AG09319 (cell line): ENCODE measurements at regions not wholly inside any gene's neighbourhood (a gene's known extent, or its start where the extent isn't known, plus 50 kb on each side); places are given as distances from the start of the nearest gene placed in this dataset.
A peak's percentile ranks its signal among the peaks of the same experiment; 100 is the strongest.
"Not testable (repeated sequence)": the region's sequence is repeated elsewhere in the genome, so short reads cannot be mapped to it uniquely, and the experiment has no call there.

Experiments used
- DNase-seq: peaks from one replicate; pipeline ENCODE4 v3.0.0-alpha.2; 2010; ENCODE audit warnings: low read depth; ENCODE audit errors: extremely low read depth
- TF ChIP-seq, protein P1 (sequence below): IDR thresholded peaks from 2 replicates; pipeline ENCODE4 v1.5.1; 2011; ENCODE audit warnings: low read depth, mild to moderate bottlenecking, inconsistent platforms, low read length, moderate library complexity

DNA sequence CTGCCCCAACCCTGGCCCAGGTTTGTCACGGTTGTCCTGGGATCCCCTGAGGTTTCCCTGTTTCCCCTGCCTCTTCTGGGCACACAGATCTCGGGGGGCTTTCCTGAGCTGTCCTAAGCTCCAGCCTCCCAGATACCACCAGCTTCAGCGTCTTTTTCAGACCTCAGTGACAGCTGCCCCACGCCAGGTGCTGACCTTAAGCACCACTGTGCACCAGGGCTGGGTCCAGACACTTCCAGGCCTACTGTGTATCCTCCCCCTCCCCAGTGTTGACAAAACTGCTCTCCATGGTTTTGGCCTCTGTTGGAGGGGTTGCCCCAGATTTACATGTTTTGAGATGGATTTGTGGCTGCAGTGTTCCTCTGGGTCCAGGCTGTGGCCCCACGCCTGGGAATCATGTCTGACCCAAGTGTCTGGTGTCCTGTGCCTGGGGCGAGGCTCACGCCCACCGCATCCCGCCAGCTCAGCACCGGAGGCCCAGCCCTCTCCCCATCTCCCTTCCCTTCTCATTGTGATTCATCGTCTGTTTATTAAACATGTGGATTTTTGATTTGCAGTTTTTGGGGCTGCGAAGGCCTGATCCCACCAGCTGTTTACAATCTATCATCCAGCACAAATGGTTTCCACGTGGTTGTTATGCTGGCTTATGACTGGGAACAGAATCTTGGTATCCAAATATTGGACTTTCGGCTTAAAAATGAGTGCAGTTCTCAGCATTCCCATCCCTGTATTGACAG is 82.1 kb downstream of the METRNL start:
- peak; percentile 84 for DNase-seq
- TF ChIP-seq, protein P1, sequence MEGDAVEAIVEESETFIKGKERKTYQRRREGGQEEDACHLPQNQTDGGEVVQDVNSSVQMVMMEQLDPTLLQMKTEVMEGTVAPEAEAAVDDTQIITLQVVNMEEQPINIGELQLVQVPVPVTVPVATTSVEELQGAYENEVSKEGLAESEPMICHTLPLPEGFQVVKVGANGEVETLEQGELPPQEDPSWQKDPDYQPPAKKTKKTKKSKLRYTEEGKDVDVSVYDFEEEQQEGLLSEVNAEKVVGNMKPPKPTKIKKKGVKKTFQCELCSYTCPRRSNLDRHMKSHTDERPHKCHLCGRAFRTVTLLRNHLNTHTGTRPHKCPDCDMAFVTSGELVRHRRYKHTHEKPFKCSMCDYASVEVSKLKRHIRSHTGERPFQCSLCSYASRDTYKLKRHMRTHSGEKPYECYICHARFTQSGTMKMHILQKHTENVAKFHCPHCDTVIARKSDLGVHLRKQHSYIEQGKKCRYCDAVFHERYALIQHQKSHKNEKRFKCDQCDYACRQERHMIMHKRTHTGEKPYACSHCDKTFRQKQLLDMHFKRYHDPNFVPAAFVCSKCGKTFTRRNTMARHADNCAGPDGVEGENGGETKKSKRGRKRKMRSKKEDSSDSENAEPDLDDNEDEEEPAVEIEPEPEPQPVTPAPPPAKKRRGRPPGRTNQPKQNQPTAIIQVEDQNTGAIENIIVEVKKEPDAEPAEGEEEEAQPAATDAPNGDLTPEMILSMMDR, result no peak

DNA sequence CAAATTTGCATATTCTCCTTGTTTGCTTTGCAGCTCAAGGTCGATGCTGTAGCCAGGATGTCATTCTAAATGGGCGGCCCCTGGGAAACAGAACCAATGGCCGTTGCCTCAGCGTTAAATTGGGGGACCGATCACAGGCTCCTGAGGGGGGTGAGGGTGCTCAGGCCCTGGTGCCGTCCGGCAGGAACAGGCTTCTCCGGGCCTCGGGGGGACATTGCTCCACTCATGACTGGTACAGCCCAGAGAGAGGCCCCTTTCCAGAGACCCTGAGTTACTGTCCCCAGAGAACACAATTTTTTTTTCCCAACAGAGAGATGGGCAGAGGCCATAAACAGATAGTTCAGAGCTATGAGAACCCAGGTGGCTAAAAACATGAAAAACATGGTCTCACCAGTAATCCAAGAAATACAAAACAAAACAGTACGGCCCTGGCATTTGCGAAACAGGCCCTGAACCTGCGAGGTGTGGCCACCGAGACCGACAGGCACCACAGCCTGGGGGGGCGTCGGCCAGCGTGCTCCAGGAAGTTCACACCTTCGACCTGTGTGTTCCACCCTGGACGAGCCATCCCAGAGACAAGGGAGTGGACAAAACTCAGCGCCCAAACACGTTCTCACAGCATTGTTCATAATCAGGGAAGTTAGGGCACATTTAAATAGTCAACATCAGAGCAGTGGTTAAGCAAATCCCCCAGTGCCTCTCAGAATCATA is 82.8 kb downstream of the METRNL start:
- DNase-seq, result no peak
- TF ChIP-seq, protein P1, result no peak

DNA sequence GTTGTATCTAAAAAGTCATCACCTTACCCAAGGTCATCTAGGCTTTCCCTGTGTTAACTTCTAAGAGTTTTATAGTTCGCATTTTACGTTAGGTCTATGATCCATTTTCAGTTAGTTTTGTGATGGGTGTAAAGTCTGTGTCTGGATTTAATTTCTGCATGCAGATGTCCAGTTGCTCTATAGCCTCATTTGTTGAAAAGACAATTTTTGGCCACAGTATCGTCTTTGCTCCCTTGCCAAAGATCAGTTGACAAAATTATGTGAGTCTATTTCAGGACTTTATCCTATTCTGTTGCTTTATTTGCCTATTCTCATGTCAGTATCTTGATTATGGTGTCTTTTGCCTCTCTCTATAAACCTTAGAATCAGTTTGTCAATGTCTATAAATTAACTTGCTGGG is 85.1 kb downstream of the METRNL start:
- no peak for DNase-seq
- TF ChIP-seq, protein P1, result no peak

DNA sequence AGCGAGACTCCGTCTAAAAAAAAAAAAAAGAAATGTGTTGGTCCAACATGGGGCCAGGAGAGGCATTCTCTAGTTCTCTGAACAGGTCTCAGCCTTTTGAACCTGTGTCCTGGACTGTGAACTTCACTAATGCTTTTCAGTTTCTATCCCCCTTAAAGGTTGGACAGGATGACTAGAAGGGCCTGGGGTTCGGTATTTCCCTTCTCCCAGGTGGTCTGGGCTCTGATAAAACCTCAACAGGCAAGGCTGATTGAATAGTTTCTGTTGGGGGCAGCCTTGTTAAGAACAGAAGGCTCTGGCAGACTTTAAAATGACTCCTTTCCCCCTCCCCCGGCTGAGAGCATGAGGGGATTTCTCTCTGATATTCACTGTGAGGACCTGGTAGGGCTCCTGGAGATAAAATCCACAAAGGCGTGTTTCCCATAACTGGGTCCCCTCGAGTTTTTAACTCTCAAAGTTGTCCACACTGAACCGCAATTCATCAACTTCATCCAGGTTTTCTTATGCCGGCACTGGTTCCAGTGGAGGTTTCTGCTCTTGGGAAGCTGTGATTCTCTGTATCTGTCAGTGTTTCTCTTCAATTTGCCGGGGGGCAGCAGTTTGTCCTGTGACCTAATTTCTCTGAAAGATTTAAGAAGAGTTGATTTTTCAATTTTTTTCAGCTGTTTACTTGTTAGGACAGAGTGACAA is 91.3 kb downstream of the METRNL start:
- TF ChIP-seq, protein P1, result no peak
- DNase-seq, result no peak

DNA sequence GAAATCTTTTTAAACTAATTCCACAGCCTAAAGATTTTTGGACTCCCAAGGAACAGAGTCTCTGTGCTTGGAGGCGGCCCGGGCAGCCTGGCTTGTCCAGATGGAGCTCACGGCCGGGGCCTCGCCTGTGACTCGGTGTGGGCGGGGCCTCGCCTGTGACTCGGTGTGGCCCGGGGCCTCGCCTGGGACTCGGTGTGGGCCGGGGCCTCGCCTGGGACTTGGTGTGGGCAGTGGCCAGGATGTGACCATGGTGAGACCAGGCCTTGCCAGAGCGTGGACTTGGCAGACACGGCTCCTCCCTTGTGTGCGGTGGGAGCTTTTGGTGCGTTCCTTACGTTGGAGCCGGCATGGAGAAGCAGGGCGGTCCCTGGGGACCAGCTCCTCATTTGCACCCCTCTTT is 92.3 kb downstream of the METRNL start:
- DNase-seq, result no peak
- TF ChIP-seq, protein P1, result no peak

DNA sequence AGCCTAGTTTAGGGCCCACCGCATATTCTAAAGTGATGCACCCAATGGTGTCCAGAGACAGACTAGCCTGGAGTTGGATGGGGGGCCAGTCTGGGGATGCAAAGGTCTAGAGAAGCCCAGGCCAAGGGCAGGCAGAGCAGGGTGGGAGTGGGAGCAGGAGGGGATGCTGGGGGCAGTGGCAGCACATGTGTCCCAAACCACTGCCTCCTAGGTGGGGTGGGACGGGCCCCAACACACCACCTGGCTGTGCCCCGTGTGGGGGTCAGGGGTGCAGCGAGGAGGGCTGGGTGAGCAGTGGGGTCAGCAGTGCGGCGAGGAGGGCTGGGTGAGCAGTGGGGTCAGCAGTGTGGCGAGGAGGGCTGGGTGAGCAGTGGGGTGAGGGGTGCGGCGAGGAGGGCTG is 92.7 kb downstream of the METRNL start:
- DNase-seq, result not testable (repeated sequence)

DNA sequence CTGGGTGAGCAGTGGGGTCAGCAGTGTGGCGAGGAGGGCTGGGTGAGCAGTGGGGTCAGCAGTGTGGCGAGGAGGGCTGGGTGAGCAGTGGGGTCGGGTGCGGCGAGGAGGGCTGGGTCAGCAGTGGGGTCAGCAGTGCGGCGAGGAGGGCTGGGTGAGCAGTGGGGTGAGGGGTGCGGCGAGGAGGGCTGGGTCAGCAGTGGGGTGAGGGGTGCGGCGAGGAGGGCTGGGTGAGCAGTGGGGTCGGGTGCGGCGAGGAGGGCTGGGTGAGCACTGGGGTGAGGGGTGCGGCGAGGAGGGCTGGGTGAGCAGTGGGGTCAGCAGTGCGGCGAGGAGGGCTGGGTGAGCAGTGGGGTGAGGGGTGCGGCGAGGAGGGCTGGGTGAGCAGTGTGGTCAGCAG is 93.2 kb downstream of the METRNL start:
- DNase-seq, result not testable (repeated sequence)

DNA sequence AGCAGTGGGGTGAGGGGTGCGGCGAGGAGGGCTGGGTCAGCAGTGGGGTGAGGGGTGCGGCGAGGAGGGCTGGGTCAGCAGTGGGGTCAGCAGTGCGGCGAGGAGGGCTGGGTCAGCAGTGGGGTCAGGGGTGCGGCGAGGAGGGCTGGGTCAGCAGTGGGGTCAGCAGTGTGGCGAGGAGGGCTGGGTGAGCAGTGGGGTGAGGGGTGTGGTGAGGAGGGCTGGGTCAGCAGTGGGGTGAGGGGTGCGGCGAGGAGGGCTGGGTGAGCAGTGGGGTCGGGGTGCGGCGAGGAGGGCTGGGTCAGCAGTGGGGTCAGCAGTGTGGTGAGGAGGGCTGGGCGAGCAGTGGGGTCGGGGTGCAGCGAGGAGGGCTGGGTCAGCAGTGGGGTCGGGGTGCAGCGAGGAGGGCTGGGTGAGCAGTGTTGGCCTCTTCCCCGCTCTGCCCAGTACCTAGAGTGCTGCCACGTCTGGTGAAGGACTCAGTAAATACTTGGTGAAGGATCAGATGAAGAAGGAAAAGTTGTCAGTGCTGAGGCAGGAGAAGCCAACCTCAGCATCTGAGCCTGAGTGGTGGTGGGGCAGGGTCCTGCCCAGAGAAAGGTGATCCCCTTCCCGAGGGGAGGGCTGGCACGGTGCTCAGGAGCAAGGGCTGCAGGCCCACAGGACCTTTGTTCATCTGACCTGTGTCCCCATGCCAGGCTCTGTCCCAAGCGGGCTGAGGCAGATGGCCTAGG is 93.9 kb downstream of the METRNL start:
- DNase-seq, result not testable (repeated sequence)
